ENCODE measurements at regions not wholly inside any gene's neighbourhood (a gene's known extent, or its start where the extent isn't known, plus 50 kb on each side); places are given as distances from the start of the nearest gene placed in this dataset.

DNA sequence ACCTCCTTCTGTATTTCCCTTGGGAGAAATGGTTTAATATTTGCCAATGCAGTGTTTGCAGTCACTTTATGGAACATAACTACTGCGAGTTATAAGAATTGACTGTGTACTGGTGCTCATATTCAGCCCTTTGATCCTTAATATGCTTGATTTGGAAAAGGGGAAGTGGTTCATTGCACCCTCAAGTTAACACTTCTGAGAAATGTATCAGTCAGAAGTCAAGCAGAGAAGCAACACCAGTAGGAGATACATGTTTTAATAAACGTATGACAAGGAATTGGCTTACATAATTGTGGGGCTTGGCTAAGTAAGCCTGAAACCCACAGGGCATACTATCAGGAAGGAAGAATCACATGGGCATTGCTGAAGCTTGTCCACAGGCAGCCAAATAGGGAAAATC is 131.0 kb upstream of the SPRY4 start:
- H3K4me1 ChIP-seq, result peaks cover 7% of the 10 kb centered on the region
- TF ChIP-seq, protein P1, sequence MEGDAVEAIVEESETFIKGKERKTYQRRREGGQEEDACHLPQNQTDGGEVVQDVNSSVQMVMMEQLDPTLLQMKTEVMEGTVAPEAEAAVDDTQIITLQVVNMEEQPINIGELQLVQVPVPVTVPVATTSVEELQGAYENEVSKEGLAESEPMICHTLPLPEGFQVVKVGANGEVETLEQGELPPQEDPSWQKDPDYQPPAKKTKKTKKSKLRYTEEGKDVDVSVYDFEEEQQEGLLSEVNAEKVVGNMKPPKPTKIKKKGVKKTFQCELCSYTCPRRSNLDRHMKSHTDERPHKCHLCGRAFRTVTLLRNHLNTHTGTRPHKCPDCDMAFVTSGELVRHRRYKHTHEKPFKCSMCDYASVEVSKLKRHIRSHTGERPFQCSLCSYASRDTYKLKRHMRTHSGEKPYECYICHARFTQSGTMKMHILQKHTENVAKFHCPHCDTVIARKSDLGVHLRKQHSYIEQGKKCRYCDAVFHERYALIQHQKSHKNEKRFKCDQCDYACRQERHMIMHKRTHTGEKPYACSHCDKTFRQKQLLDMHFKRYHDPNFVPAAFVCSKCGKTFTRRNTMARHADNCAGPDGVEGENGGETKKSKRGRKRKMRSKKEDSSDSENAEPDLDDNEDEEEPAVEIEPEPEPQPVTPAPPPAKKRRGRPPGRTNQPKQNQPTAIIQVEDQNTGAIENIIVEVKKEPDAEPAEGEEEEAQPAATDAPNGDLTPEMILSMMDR (IDR thresholded peaks at IDR 0.05), result no peak

DNA sequence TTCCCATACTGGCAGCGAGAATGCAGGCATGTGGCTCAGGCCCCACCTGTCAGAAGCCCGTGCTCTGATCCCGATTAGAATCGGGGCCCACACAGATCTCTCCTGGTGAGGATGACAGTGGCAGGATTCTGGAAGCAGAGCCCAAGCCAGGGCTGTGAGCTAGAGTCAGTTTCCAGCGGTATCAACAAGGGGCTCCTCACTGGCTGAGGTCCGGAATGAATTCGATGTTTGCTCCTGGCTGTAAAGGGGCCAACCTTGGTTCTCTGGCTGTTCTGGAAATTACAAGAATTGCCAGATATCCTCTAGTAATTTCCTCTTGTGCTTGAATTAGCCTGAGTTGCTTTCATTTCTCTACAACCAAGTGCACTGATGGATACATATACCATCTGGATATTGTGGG is 129.1 kb upstream of the SPRY4 start:
- Histone ChIP-seq H3K9me3 (no peaks in the 10 kb centered on the region), H3K4me1 (peaks cover 7% of the 10 kb centered on the region), H3K27me3 (ENCODE audit: low read depth) (no peaks in the 10 kb centered on the region), H3K36me3 (no peaks in the 10 kb centered on the region), H3K27ac (no peak overlapping the region), H3K4me3 (no peak overlapping the region)
- TF ChIP-seq, protein P1 (IDR thresholded peaks at IDR 0.05), result no peak
- no peak for DNase-seq
- intact Hi-C loops (cut with DNase I), result no loop called here
- ATAC-seq, result no peak

More for the DNA sequence above, 131.0 kb upstream of the SPRY4 start:
- ATAC-seq (no peak), DNase-seq (no peak)
- intact Hi-C loops (cut with DNase I), result no loop called here
- Histone ChIP-seq H3K27me3 (ENCODE audit: low read depth) (no peaks in the 10 kb centered on the region), H3K36me3 (no peaks in the 10 kb centered on the region), H3K27ac (no peak overlapping the region), H3K4me3 (no peak overlapping the region), H3K9me3 (no peaks in the 10 kb centered on the region)

DNA sequence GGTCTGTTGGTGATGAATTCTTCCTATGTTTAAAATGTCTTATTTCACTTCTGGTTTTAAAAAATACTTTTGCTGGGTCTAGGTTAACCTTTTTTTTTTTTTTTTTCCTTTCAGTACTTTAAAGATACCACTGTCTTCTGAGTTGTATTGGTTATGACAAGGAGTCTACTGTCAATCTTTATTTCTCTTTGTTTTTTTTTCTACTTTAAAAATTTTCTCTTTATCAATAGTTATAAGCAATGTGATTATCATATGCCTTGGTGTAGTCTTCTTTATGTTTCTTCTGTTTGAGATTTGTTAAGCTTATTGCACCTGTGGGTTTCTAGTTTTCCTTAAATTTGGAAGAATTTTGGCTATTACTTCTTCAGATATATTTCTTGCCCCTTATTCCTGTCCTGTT is 125.6 kb upstream of the SPRY4 start:
- no peaks in the 10 kb centered on the region for H3K27me3 ChIP-seq (ENCODE audit: low read depth)
- ATAC-seq (no peak), DNase-seq (no peak)
- no peak overlapping the region for H3K27ac ChIP-seq
- intact Hi-C loops (cut with DNase I), result no loop called here
- TF ChIP-seq, protein P1 (IDR thresholded peaks at IDR 0.05), result no peak
- H3K4me1 ChIP-seq, result peaks cover 11% of the 10 kb centered on the region
- H3K4me3 ChIP-seq, result no peak overlapping the region
- H3K9me3 ChIP-seq, result peaks cover 3% of the 10 kb centered on the region
- no peaks in the 10 kb centered on the region for H3K36me3 ChIP-seq

DNA sequence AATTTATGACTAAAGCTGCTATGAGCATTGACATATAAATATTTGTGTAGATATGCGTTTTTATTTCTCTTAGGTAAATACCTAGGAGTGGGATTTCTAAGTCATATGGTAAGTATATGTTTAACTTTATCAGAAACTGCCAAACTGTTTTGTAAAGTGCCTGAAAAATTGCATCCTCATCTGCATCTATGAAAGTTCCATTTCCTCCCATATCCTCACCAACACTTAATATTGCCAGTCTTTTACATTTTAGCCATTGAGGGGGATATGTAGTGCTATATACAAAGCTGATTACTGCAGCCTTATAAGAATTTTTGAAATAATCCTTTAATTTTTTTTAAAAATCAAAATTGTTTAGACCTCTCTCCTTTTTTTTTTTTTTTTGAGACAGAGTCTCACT is 123.1 kb upstream of the SPRY4 start:
- ATAC-seq (no peak), DNase-seq (no peak)
- Histone ChIP-seq H3K4me3 (no peak overlapping the region), H3K9me3 (peaks cover 3% of the 10 kb centered on the region), H3K27ac (no peak overlapping the region), H3K27me3 (ENCODE audit: low read depth) (no peaks in the 10 kb centered on the region), H3K36me3 (no peaks in the 10 kb centered on the region), H3K4me1 (peaks cover 8% of the 10 kb centered on the region)
- TF ChIP-seq, protein P1 (IDR thresholded peaks at IDR 0.05), result no peak
- intact Hi-C loops (cut with DNase I), result no loop called here

DNA sequence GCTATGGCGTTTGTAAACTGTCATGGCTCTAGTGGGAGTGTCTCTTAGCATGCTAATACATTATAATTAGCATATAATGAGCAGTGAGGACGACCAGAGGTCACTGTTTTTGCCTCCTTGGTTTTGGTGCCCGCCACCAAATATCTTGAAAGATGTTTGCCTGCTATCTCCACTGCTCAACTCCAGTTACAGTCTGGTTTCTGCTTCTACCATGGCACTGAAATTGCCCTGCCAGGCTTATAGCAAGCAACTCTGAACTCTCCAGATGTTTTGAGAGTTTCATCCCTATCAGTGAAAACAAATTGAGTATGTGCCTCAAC is 122.1 kb upstream of the SPRY4 start:
- intact Hi-C loops (cut with DNase I), result no loop called here
- Histone ChIP-seq H3K27me3 (ENCODE audit: low read depth) (no peaks in the 10 kb centered on the region), H3K27ac (peak overlapping the region; percentile 28), H3K36me3 (no peaks in the 10 kb centered on the region), H3K4me1 (peaks cover 8% of the 10 kb centered on the region), H3K9me3 (peaks cover 3% of the 10 kb centered on the region), H3K4me3 (no peak overlapping the region)
- DNase-seq, result no peak
- ATAC-seq, result no peak
- TF ChIP-seq, protein P1 (IDR thresholded peaks at IDR 0.05), result no peak
